OCI-LY3 (cell line): ENCODE measurements at regions not wholly inside any gene's neighbourhood (a gene's known extent, or its start where the extent isn't known, plus 50 kb on each side); places are given as distances from the start of the nearest gene placed in this dataset.

ENCODE experiments used
- H2AFZ ChIP-seq: fragments of 200-600, 300-600 bp; shearing (Covaris generic); 2 replicates; pipeline ENCODE4 v1.6.0; 2014; ENCODE audit warnings: antibody characterized with exemption, low read depth, low read length
- H3K27ac ChIP-seq: fragments of 200-600, 300-600 bp; sonication (generic); 2 replicates; pipeline ENCODE4 v1.5.1; 2014; ENCODE audit warnings: mild to moderate bottlenecking, low read length, moderate library complexity, mixed read lengths
- H3K27me3 ChIP-seq: fragments of 200-600, 300-600 bp; sonication (generic); 2 replicates; pipeline ENCODE4 v1.6.1; 2014; ENCODE audit warnings: low read depth, low read length, mixed read lengths
- H3K36me3 ChIP-seq: fragments of 200-600, 300-600 bp; sonication (generic); replicated peaks from 2 replicates; pipeline ENCODE3; 2014; ENCODE audit warnings: low read depth, low read length, mixed read lengths
- H3K4me1 ChIP-seq: fragments of 300-600, 200-600 bp; sonication (generic); 2 replicates; pipeline ENCODE4 v1.6.1; 2014; ENCODE audit warnings: low read length, mixed read lengths
- H3K4me2 ChIP-seq: fragments of 200-600, 300-600 bp; sonication (generic); 2 replicates; pipeline ENCODE4 v1.6.1; 2014; ENCODE audit warnings: low read length, mixed read lengths
- H3K4me3 ChIP-seq: fragments of 300-600, 200-600 bp; sonication (generic); 2 replicates; pipeline ENCODE4 v1.5.1; 2014; ENCODE audit warnings: antibody characterized with exemption, mild to moderate bottlenecking, low read length, moderate library complexity
- H3K79me2 ChIP-seq: fragments of 300-600, 200-600 bp; shearing (Covaris generic); 2 replicates; pipeline ENCODE4 v1.6.1; 2014; ENCODE audit warnings: mild to moderate bottlenecking, low read length, mixed read lengths
- H3K9ac ChIP-seq: fragments of 300-600, 200-600 bp; shearing (Covaris generic); 2 replicates; pipeline ENCODE4 v1.6.0; 2014; ENCODE audit warnings: mild to moderate bottlenecking, low read length, moderate library complexity
- H3K9me3 ChIP-seq: fragments of 200-600, 300-600 bp; shearing (Covaris generic); 2 replicates; pipeline ENCODE4 v1.6.1; 2014; ENCODE audit warnings: low read length, mixed read lengths; ENCODE audit not compliant: insufficient read depth
- H4K20me1 ChIP-seq: fragments of 200-600, 300-600 bp; sonication (generic); 2 replicates; pipeline ENCODE4 v1.6.1; 2016; ENCODE audit warnings: low read length, mixed read lengths; ENCODE audit not compliant: insufficient read depth
- CTCF ChIP-seq: fragments of 200-600, 300-600 bp; sonication (generic); IDR thresholded peaks from 2 replicates; pipeline ENCODE4 v1.5.1; 2014; ENCODE audit warnings: antibody characterized with exemption, low read length, low read depth
- EZH2phosphoT487 ChIP-seq: fragments of 200-600 bp; shearing (Covaris generic); IDR thresholded peaks from 2 replicates; pipeline ENCODE4 v1.6.1; 2018; ENCODE audit warnings: antibody characterized with exemption, mixed run types, low read depth

DNA sequence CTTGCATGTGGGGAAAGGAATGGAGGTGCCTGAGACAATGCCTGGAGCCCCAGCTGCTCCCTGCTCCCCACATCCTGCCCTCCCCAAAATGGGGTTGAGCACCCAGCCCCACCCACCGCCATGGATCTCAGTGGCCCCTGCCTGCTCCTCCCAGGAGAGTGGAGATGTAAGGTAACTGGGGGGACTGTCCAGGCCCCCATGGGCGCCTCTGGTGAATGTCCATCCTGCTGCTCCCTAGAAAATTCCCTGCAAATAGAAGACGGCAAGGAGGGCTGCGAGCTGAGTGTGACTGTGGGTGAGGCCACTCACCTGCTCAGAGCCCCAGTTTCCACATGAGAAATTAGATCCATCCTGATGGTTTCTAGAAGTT is 101.6 kb downstream of the RAMP3 start:
- H3K4me2 ChIP-seq: peak overlapping the region; percentile 22; the same call in 1 of the 2 replicates
- no peaks in the 10 kb centered on the region for H3K36me3 ChIP-seq
- H3K9ac ChIP-seq: no peak overlapping the region
- H3K79me2 ChIP-seq: no peaks in the 10 kb centered on the region
- no peaks in the 10 kb centered on the region for H3K9me3 ChIP-seq
- no peaks in the 10 kb centered on the region; the same call in 1 of the 2 replicates for H3K27me3 ChIP-seq
- TF ChIP-seq EZH2phosphoT487: no peak
- no peak for TF ChIP-seq CTCF
- H3K4me3 ChIP-seq: no peak overlapping the region
- H3K4me1 ChIP-seq: peaks cover 20% of the 10 kb centered on the region
- H4K20me1 ChIP-seq: no peaks in the 10 kb centered on the region
- H3K27ac ChIP-seq: no peak overlapping the region
- no peak overlapping the region for H2AFZ ChIP-seq

- Histone ChIP-seq H3K4me2 (peak overlapping the region; percentile 67), H3K27me3 (no peaks in the 10 kb centered on the region; the same call in 1 of the 2 replicates), H3K9me3 (no peaks in the 10 kb centered on the region), H3K27ac (no peak overlapping the region), H3K79me2 (no peaks in the 10 kb centered on the region), H3K9ac (no peak overlapping the region), H2AFZ (0 out of 2 replicates have a peak overlapping the region, but pooled peaks have one; percentile 35), H3K4me3 (peak overlapping the region; percentile 51), H4K20me1 (no peaks in the 10 kb centered on the region), H3K36me3 (no peaks in the 10 kb centered on the region), H3K4me1 (peaks cover 20% of the 10 kb centered on the region)
- TF ChIP-seq CTCF (peak; percentile 96), EZH2phosphoT487 (no peak)
Measured at GRCh38 chr7:45259966-45260646, 102.5 kb downstream of the RAMP3 start.

GRCh38 chr7:45267262-45267661 is 109.7 kb downstream of the RAMP3 start:
- H3K4me1 ChIP-seq: no peaks in the 10 kb centered on the region
- peaks cover 28% of the 10 kb centered on the region for H3K27me3 ChIP-seq
- no peak overlapping the region for H3K4me2 ChIP-seq
- H4K20me1 ChIP-seq: no peaks in the 10 kb centered on the region
- TF ChIP-seq EZH2phosphoT487 (no peak), CTCF (no peak)
- H3K9me3 ChIP-seq: no peaks in the 10 kb centered on the region
- no peak overlapping the region for H3K9ac ChIP-seq
- H3K79me2 ChIP-seq: no peaks in the 10 kb centered on the region
- H2AFZ ChIP-seq: no peak overlapping the region
- no peak overlapping the region for H3K4me3 ChIP-seq
- no peaks in the 10 kb centered on the region for H3K36me3 ChIP-seq
- H3K27ac ChIP-seq: no peak overlapping the region

- H3K4me2 ChIP-seq: no peak overlapping the region
- no peaks in the 10 kb centered on the region for H3K36me3 ChIP-seq
- no peak overlapping the region for H3K9ac ChIP-seq
- no peak overlapping the region for H3K27ac ChIP-seq
- no peaks in the 10 kb centered on the region for H3K9me3 ChIP-seq
- peaks cover 28% of the 10 kb centered on the region for H3K27me3 ChIP-seq
- no peak overlapping the region for H3K4me3 ChIP-seq
- no peaks in the 10 kb centered on the region for H3K79me2 ChIP-seq
- H4K20me1 ChIP-seq: no peaks in the 10 kb centered on the region
- no peak overlapping the region for H2AFZ ChIP-seq
- H3K4me1 ChIP-seq: no peaks in the 10 kb centered on the region
- no peak for TF ChIP-seq CTCF
Measured at GRCh38 chr7:45268013-45268412, 110.4 kb downstream of the RAMP3 start.
